AG09319 (cell line): ENCODE measurements at regions not wholly inside any gene's neighbourhood (a gene's known extent, or its start where the extent isn't known, plus 50 kb on each side); places are given as distances from the start of the nearest gene placed in this dataset.
"Not testable (repeated sequence)": the region's sequence is repeated elsewhere in the genome, so short reads cannot be mapped to it uniquely, and the experiment has no call there.

Experiments used
- DNase-seq: peaks from one replicate; pipeline ENCODE4 v3.0.0-alpha.2; 2010; ENCODE audit warnings: low read depth; ENCODE audit errors: extremely low read depth
- CTCF ChIP-seq: IDR thresholded peaks from 2 replicates; pipeline ENCODE4 v1.5.1; 2011; ENCODE audit warnings: low read depth, mild to moderate bottlenecking, inconsistent platforms, low read length, moderate library complexity

GRCh38 chrX:106220177-106220576 is 52.1 kb downstream of the PWWP3B start:
- TF ChIP-seq CTCF: peak; percentile 10
- no peak for DNase-seq

- TF ChIP-seq CTCF: no peak
Measured at GRCh38 chrX:106243376-106243775, 75.3 kb downstream of the PWWP3B start.

GRCh38 chrX:106246511-106246910 is 78.4 kb downstream of the PWWP3B start:
- TF ChIP-seq CTCF: no peak
- no peak for DNase-seq

More at GRCh38 chrX:106243376-106243775, 75.3 kb downstream of the PWWP3B start:
- no peak for DNase-seq

GRCh38 chrX:106247162-106247561 is 79.1 kb downstream of the PWWP3B start:
- TF ChIP-seq CTCF: no peak
- no peak for DNase-seq

- no peak for DNase-seq
- TF ChIP-seq CTCF: no peak
Measured at GRCh38 chrX:106249706-106250379, 81.7 kb downstream of the PWWP3B start.

- TF ChIP-seq CTCF: no peak
- DNase-seq: no peak
Measured at GRCh38 chrX:106263817-106264216, 95.7 kb downstream of the PWWP3B start.

GRCh38 chrX:106273947-106274587 is 106.0 kb downstream of the PWWP3B start:
- DNase-seq: not testable (repeated sequence)

GRCh38 chrX:106275172-106275571 is 107.1 kb downstream of the PWWP3B start:
- DNase-seq: not testable (repeated sequence)
